SK-N-SH (cell line): ENCODE measurements at regions not wholly inside any gene's neighbourhood (a gene's known extent, or its start where the extent isn't known, plus 50 kb on each side); places are given as distances from the start of the nearest gene placed in this dataset.

Source experiments
- CTCF ChIA-PET: fragments of 300-600, 350-600 bp; formaldehyde crosslinking; extraction: SDS; loops from one replicate; lab custom pipeline; 2021; lab: Yijun Ruan, JAX
- POLR2A ChIA-PET: fragments of 350-600 bp; sonication (Branson Sonifier 250); formaldehyde crosslinking; extraction: SDS; loops from one replicate; lab custom pipeline; 2020; ENCODE audit warnings: antibody characterized with exemption, inconsistent platforms; lab: Yijun Ruan, JAX
- DNase-seq: peaks from one replicate; pipeline ENCODE4 v3.0.0; 2012
- H2AFZ ChIP-seq: fragments of 200-600 bp; sonication (generic); 2 replicates; pipeline ENCODE4 v1.8.1; 2016; ENCODE audit warnings: antibody characterized with exemption, mild to moderate bottlenecking, low read depth
- H3F3A ChIP-seq: fragments of 200-600 bp; sonication (generic); replicated peaks from 2 replicates; pipeline ENCODE3; 2016; ENCODE audit warnings: antibody characterized with exemption, mild to moderate bottlenecking; ENCODE audit not compliant: insufficient read depth
- H3K27ac ChIP-seq, 2 experiments: fragments of 200-500 bp in 1 of 2; fragments of 200-600 bp in 1 of 2; sonication (Bioruptor generic) in 1 of 2; sonication (generic), shearing (Covaris generic) in 1 of 2; 2 replicates each; pipeline versions ENCODE4 v1.5.1 to v1.6.1; 2014 to 2016; ENCODE audit warnings: low read depth in 2 of 2, inconsistent platforms in 1 of 2, low read length in 1 of 2, mild to moderate bottlenecking in 1 of 2, mixed read lengths in 1 of 2
- H3K27me3 ChIP-seq: fragments of 200-600 bp; sonication (generic), shearing (Covaris generic); 2 replicates; pipeline ENCODE4 v1.6.1; 2016; ENCODE audit warnings: mixed run types; ENCODE audit not compliant: insufficient read depth
- H3K36me3 ChIP-seq, 2 experiments: fragments of 200-500 bp in 1 of 2; fragments of 200-600 bp in 1 of 2; sonication (Bioruptor generic) in 1 of 2; sonication (generic) in 1 of 2; replicated peaks in 1 of 2; 2 replicates each; pipeline versions ENCODE3 to v1.5.1; 2014 to 2016; ENCODE audit warnings: low read length in 1 of 2, mild to moderate bottlenecking in 1 of 2; ENCODE audit not compliant: insufficient read depth in 2 of 2, control insufficient read depth in 1 of 2
- H3K4me1 ChIP-seq, 2 experiments: fragments of 200-500 bp in 1 of 2; fragments of 200-600 bp in 1 of 2; sonication (Bioruptor generic) in 1 of 2; sonication (generic), shearing (Covaris generic) in 1 of 2; 2 replicates each; pipeline versions ENCODE4 v1.5.1 to v1.6.1; 2014 to 2016; ENCODE audit warnings: low read depth in 1 of 2, low read length in 1 of 2, mixed run types in 1 of 2; ENCODE audit not compliant: insufficient read depth in 2 of 2, control insufficient read depth in 1 of 2
- H3K4me2 ChIP-seq: fragments of 200-600 bp; sonication (generic), shearing (Covaris generic); 2 replicates; pipeline ENCODE4 v1.6.1; 2017; ENCODE audit warnings: mixed run types
- H3K4me3 ChIP-seq, 2 experiments: fragments of 200-500 bp in 1 of 2; fragments of 200-600 bp in 1 of 2; sonication (Bioruptor generic) in 1 of 2; sonication (generic), shearing (Covaris generic) in 1 of 2; 2 replicates each; pipeline versions ENCODE4 v1.5.1 to v1.8.1; 2014 to 2016; ENCODE audit warnings: low read depth in 2 of 2, inconsistent platforms in 1 of 2, low read length in 1 of 2, mild to moderate bottlenecking in 1 of 2, mixed read lengths in 1 of 2, moderate library complexity in 1 of 2
- H3K79me2 ChIP-seq: fragments of 200-600 bp; sonication (generic); 2 replicates; pipeline ENCODE4 v1.8.1; 2017; ENCODE audit warnings: mild to moderate bottlenecking; ENCODE audit not compliant: insufficient read depth
- H3K9ac ChIP-seq: fragments of 200-600 bp; sonication (generic); 2 replicates; pipeline ENCODE4 v1.6.1; 2017; ENCODE audit warnings: mixed run types
- H3K9me2 ChIP-seq: fragments of 200-600 bp; sonication (generic); 2 replicates; pipeline ENCODE4 v1.6.1; 2017; ENCODE audit warnings: mixed run types
- H3K9me3 ChIP-seq: fragments of 200-600 bp; sonication (generic); 2 replicates; pipeline ENCODE4 v1.6.1; 2017; ENCODE audit warnings: mixed run types, mild to moderate bottlenecking, moderate library complexity
- H4K20me1 ChIP-seq: fragments of 200-600 bp; sonication (generic); 2 replicates; pipeline ENCODE4 v1.6.1; 2017; ENCODE audit warnings: mild to moderate bottlenecking, mixed run types; ENCODE audit not compliant: insufficient read depth
- CHD2 ChIP-seq: fragments of 150-350 bp; IDR thresholded peaks from 2 replicates; pipeline ENCODE4 v1.6.1; 2018; ENCODE audit warnings: low read length; ENCODE audit not compliant: partially characterized antibody
- EP300 ChIP-seq, 2 experiments: IDR thresholded peaks; 2 replicates each; pipeline versions ENCODE4 v1.4.0 to v1.6.1; 2012; ENCODE audit warnings: borderline replicate concordance in 1 of 2, low read depth in 1 of 2, low read length in 1 of 2
- EZH2phosphoT487 ChIP-seq: fragments of 200-600 bp; sonication (generic); IDR thresholded peaks from 2 replicates; pipeline ENCODE4 v1.6.1; 2017; ENCODE audit warnings: low read depth, mixed run types, mild to moderate bottlenecking, antibody characterized with exemption, moderate library complexity, borderline replicate concordance
- FOXM1 ChIP-seq: IDR thresholded peaks from 2 replicates; pipeline ENCODE4 v1.4.0; 2012; ENCODE audit warnings: low read depth, mild to moderate bottlenecking
- GABPA ChIP-seq: IDR thresholded peaks from 2 replicates; pipeline ENCODE4 v1.4.0; 2012; ENCODE audit warnings: low read depth, mild to moderate bottlenecking
- IRF3 ChIP-seq: fragments of 150-350 bp; IDR thresholded peaks from 2 replicates; pipeline ENCODE4 v1.6.1; 2016; ENCODE audit warnings: mild to moderate bottlenecking, low read depth, low read length
- NFIC ChIP-seq: IDR thresholded peaks from 2 replicates; pipeline ENCODE4 v1.4.0; 2012; ENCODE audit warnings: borderline replicate concordance
- PBX3 ChIP-seq: IDR thresholded peaks from 2 replicates; pipeline ENCODE4; 2012
- POLR2AphosphoS5 ChIP-seq: IDR thresholded peaks from 2 replicates; pipeline ENCODE4 v1.6.1; 2012; ENCODE audit warnings: low read depth, low read length
- RAD21 ChIP-seq: IDR thresholded peaks from 2 replicates; pipeline ENCODE4 v1.6.1; 2012; ENCODE audit warnings: mild to moderate bottlenecking, low read length
- REST ChIP-seq: IDR thresholded peaks from 2 replicates; pipeline ENCODE4 v1.6.1; 2012; ENCODE audit warnings: mild to moderate bottlenecking, low read depth, low read length, moderate library complexity
- RFX5 ChIP-seq: IDR thresholded peaks from 2 replicates; pipeline ENCODE4 v1.6.1; 2012; ENCODE audit warnings: mild to moderate bottlenecking, improper control_type of control experiment, low read length
- SMC3 ChIP-seq: IDR thresholded peaks from 2 replicates; pipeline ENCODE4 v1.6.1; 2012; ENCODE audit warnings: low read depth, low read length, improper control_type of control experiment
- TAF1 ChIP-seq: IDR thresholded peaks from 2 replicates; pipeline ENCODE4 v1.6.1; 2012; ENCODE audit warnings: low read depth, mild to moderate bottlenecking, low read length, moderate library complexity, borderline replicate concordance
- TCF12 ChIP-seq: IDR thresholded peaks from 2 replicates; pipeline ENCODE4 v1.4.0; 2012
- YY1 ChIP-seq: IDR thresholded peaks from 2 replicates; pipeline ENCODE4 v1.4.0; 2012; ENCODE audit warnings: low read depth, mild to moderate bottlenecking
- ZBTB33 ChIP-seq: IDR thresholded peaks from 2 replicates; pipeline ENCODE4 v1.4.0; 2012; ENCODE audit warnings: low read depth, borderline replicate concordance
- WGBS: methylation state at CpG from one replicate; pipeline ENCODE4 v1.1.6; 2017; ENCODE audit warnings: low lambda C conversion rate; 5-methylcytosine and 5-hydroxymethylcytosine counted together

DNA sequence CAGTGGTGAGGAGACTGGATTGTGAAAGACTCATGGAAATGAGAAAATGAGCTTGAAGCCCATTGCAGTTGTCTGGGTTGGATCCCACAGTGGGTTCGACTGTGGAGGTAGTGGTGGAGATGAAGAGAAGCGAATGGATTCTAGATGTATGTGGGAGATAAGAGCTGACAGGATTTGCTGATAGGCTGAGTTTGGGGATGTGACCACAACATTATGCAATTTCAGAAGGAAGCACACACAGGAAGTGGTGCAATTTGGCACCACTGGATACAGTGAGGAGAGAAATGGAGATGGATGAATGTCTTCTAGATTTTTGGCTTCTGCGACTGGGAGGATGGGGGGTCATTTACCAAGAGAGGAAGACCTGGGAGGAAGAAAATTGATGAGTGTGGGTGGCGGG is 64.4 kb upstream of the MAFB start:
- no peak for DNase-seq
- Histone ChIP-seq H3K4me3 (no peak overlapping the region), H3K4me1 (peaks cover 0 to 8% of the 10 kb centered on the region in 2 experiments; a peak in 1 of 4 replicates), H3K36me3 (no peaks in the 10 kb centered on the region), H2AFZ (no peak overlapping the region), H3K9me2 (no peaks in the 10 kb centered on the region), H3K9me3 (no peaks in the 10 kb centered on the region), H3K9ac (no peak overlapping the region), H4K20me1 (no peaks in the 10 kb centered on the region), H3K27me3 (no peaks in the 10 kb centered on the region), H3K79me2 (no peaks in the 10 kb centered on the region), H3K4me2 (no peak overlapping the region), H3K27ac (no peak overlapping the region)
- 47% methylated on average over 4 of the region's 4 CpGs for WGBS
- POLR2A ChIA-PET, result no interaction called here
- CTCF ChIA-PET, result interaction anchor here (1.5 to 1.9 kb wide), 2 partner anchors 10 to 12 kb away, joined by 3 to 4 read pairs; no protein-coding TSS in a partner anchor
- TF ChIP-seq EP300 (IDR thresholded peaks at IDR 0.05; ENCODE audit: borderline replicate concordance in 1 of 2, low read depth in 1 of 2, low read length in 1 of 2) (no peak), EZH2phosphoT487 (no peak), SMC3 (no peak), TCF12 (no peak), PBX3 (no peak), TAF1 (no peak), ZBTB33 (no peak), IRF3 (no peak), RFX5 (no peak), REST (no peak), POLR2AphosphoS5 (no peak), YY1 (no peak), NFIC (no peak), CHD2 (no peak), FOXM1 (no peak), GABPA (no peak), RAD21 (no peak)
- TF ChIP-seq, all 33 proteins: peak for 0
- no peaks in the 10 kb centered on the region for H3F3A ChIP-seq
